ENCODE measurements at regions not wholly inside any gene's neighbourhood (a gene's known extent, or its start where the extent isn't known, plus 50 kb on each side); places are given as distances from the start of the nearest gene placed in this dataset.

GRCh38 chr14:104440297-104440956 lies 139.1 kb upstream of the C14orf180 start:
- DNase-seq (ENCODE audit: low read depth) = no peak

GRCh38 chr14:104441275-104442106 lies 138.1 kb upstream of the C14orf180 start:
- no peak for DNase-seq (ENCODE audit: low read depth)

DNA sequence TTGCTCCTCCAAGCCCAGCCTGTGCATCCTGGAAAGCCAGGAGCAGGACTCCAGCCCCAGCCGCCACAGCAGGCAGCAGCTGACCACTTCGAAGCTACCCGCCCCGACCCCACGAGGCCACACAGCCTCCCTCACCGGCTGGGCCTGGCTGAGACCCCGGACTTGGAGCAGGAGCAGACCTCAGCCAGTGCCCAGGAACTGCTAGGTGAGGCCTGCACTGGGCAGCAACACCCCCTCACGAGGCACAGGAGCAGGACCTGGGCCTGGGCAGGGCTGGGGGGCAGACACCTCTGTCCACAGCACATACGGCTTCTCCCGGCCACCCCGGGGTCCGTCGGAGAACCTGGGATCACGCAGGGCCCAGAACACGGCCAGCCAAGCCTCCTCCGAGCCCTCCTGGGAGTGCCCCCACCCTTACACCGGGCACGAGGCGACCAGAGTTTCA lies 137.4 kb upstream of the C14orf180 start:
- DNase-seq (ENCODE audit: low read depth) = no peak

DNA sequence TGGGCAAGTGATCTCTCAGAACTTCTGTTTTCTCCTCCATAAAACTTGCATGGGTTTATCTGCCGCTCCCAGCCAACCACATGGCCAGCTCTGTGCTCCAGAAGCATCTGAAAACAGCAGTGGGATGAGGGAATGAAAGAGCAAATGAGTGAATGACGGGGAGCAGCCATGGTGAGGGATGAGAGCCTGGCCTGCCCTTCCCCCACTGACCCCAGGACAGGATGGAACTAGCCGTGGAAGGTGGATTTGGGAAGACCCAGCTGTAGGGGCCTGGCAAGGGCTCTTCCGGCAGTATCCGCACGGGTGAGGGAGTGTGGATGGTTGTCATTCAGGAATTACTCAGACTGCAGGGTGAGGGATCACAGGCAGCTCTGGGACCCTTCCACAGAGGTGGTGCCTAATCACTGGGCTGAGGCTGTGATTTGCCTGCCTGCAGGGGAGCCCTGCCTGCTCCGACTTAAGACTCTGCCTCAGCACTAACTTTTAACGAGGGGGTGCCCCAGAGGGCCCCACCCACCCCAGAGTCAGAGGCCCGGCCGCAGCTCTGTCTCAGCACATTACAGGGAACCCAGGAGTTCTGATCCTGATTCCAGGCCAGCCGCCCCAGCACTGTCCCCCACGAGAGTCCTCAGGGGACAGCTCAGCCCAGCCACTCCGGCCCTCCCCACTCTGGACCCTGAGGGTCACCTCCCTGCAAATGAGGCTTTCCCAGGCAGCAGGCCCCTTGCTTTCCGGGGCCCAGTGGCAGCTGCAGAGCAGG lies 136.8 kb upstream of the C14orf180 start:
- DNase-seq (ENCODE audit: low read depth) = no peak

- no peak for DNase-seq (ENCODE audit: low read depth)
Observed at GRCh38 chr14:104443391-104444158, 136.0 kb upstream of the C14orf180 start.

DNA sequence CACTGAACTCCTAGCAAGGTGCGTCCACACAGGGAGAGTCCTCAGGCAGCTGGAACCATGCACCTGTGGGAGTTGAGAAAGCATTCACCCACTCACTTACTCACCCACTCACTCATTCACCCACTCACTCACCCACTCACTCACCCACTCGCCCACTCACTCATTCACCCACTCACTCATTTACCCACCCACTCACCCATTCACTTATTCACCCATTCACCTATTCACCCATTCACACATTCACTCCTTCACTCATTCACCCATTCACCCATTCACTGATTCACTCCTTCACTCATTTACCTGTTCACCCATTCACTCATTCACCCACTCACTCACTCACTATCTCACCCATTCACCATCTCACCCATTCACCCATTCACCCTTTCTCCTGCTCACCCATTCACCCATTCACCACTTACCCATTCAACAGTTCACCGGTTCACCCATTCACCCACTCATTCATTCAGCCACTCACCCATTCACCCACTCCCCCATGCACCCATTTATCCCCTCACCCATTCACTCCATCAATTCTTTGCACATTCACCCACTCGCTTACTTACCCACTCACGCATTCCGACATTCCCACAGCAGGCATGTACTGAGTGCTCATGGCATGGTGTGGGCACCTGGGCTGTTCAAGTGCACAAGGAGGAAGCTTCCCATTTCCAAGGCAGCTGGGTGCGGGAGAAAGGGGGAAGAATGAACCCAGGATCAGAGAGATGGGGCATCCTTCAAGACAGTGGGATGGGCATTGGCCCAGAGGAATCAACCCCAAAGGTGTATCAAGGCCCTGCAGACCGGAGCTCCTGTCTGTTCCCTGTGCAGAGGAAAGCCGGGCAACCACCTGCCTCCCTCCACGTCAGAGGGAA lies 135.2 kb upstream of the C14orf180 start:
- no peak for DNase-seq (ENCODE audit: low read depth)

DNA sequence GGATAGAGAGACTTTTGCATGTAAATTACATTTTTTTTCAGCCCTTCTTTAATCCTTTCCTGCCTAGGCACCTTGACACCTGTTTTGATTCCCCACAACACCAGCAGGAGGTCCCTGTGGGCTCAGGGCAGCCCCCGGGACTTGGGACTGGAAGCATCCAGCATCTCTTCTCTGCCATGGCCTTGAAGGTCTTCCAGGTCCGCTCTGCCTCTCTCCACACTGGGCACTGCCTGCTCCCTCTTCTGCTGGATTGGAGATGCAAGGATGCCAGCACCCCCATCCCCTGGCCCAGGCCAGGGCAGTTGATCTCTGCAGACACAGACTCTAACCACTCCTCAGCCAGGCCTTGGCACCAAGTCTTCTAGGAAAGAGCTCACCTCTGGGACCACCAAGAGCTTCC lies 134.5 kb upstream of the C14orf180 start:
- DNase-seq (ENCODE audit: low read depth) = no peak

DNA sequence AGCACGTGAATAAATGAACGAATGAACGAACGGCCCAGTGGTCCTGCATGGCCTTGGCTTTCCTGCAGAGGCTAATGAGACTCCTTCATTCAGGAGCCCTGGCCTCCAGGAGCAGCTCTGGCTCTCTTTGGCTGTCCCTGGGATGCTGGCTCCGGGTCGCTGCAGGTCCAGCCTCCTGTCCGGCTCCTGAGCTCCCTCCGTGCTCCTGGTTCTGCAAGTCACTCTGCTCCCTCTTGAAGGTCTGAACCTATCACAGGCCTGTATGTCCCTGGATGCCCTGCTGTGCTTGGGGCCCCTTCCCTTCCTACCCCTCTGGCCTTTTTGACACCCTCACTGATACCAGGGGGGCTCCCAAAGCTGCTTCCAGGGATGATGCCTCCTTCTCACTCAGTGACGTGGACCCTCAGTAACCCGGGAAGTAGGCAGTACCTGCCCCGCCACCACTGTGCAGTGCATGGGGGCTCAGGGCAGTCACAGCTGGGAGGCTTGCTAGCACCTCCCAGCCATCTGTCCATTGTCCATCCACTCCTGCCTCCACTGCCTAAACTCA lies 133.7 kb upstream of the C14orf180 start:
- no peak for DNase-seq (ENCODE audit: low read depth)

- DNase-seq (ENCODE audit: low read depth) = no peak
Observed at GRCh38 chr14:104446611-104447010, 133.0 kb upstream of the C14orf180 start.

DNA sequence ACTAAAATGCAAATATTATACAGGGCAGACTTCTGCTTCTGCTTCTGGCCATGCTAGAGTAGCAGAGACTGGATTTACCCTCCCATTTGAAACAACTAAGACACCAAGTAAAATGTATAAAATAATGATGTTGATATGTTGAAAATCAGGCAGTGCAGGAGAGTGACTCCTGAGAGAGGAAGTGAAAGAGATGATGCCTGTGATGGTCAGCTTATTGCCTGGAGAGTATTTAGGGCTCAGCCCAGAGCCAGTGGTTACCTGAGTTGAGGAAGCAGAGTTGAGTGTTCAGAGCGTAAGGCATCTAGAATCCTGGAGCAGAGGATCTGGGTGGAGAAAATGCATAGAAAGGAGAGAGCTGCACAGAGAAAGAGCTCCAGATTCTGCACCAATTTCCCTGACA lies 131.8 kb upstream of the C14orf180 start:
- no peak for DNase-seq (ENCODE audit: low read depth)

GRCh38 chr14:104448321-104448720 lies 131.2 kb upstream of the C14orf180 start:
- DNase-seq (ENCODE audit: low read depth) = no peak

GRCh38 chr14:104448721-104449120 lies 130.8 kb upstream of the C14orf180 start:
- no peak for DNase-seq (ENCODE audit: low read depth)

DNA sequence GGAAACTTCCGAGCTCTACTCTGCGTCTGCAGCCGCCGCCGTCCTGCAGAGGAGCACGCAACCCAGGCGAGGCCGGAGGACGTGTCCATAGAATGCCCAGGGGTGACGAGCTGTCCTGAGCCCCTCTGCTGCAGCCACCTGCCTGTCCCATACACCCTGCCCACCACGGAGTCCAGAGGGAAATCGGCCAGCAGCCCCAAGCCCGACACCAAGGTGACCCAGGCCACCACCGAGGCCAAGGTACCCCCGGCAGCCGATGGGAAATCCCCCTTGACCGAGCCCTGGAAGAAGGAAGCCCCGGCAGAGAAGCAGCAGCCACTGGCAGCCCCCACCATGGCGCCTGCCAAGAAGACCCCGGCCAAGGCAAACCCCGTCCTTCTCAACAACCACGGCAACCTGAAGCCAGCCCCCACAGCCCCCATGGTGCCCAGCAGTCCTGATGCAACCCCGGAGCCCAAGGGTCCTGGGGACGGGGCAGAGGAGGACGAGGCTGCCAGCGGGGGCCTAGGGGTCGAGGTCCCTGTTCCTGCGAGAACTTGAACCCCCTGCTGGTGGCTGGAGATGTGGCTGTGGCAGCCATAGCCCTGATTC lies 128.7 kb upstream of the C14orf180 start:
- DNase-seq (ENCODE audit: low read depth) = no peak

- DNase-seq (ENCODE audit: low read depth) = no peak
Observed at GRCh38 chr14:104451474-104451873, 128.1 kb upstream of the C14orf180 start.

DNA sequence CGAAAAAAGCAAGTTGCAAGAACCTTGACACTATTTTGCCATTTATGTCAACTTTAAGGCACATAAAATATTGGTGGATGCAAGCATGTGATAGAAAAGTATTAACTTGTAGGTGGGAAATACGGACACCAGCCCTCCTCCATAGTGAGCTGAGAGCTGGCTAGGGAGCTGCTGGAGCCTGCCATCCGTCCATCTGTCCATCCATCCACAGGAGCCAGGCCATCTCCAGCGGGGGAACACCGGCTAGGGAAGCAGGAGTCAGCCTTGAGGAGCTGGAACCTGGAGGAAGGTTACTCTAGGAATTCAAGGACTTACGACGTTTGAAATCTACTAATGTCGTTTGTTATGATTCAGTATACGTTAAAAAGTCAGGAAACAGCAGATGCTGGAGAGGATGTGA lies 120.7 kb upstream of the C14orf180 start:
- no peak for DNase-seq (ENCODE audit: low read depth)

- no peak for DNase-seq (ENCODE audit: low read depth)
Observed at GRCh38 chr14:104460791-104461651, 118.5 kb upstream of the C14orf180 start.

DNA sequence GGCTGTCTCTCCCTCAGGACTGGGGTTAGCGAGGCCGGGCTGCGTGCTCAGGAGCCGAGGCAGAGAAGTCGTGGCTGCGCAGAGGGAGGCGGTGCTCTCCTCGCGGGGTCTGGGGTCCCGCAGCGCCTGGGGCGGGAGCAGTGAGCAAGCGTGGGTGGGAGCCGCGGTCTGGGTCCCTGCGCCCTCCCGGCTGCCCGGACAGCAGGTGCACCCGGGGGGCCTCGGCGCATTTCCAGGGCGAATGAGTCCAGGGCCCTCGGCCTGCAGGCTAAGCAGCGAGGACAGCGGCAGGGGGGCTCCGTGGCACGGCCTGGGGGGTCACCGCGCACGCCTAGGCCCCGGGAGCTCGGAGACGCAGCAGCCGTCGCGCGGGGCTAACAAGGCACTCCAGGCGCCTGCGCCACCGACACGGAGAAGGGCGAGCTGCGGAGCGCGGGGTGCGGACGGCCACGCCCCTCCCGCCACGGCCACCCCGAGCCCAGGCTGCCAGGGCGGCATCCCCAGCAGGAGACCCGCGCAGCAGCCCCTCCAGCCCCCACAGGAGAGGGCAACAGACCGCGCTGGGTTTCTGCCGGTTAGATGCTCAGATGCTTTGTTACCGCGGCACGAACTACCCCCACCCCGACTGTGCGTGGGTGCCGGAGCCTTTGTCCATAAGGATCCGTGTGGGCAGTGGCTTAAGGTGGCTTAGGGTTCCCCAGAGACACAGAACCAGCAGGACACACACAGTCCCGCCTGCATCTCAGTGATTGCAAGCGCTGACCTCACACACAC lies 117.7 kb upstream of the C14orf180 start:
- DNase-seq (ENCODE audit: low read depth) = no peak
